ENCODE measurements at regions not wholly inside any gene's neighbourhood (a gene's known extent, or its start where the extent isn't known, plus 50 kb on each side); places are given as distances from the start of the nearest gene placed in this dataset.

- no peak for TF ChIP-seq EP300 (IDR thresholded peaks at IDR 0.05; ENCODE audit: low read depth)
- no peak for TF ChIP-seq POLR2A (IDR thresholded peaks at IDR 0.05)
- no peak for TF ChIP-seq CTCF (IDR thresholded peaks at IDR 0.05)
Measured at GRCh38 chr21:34201001-34201400, 127.6 kb downstream of the MRPS6 start.
